Stimulated activated CD8-positive, alpha-beta memory T cell treated with anti-CD3 and anti-CD28 coated beads, Interleukin-7, amount 100 ng/mL, for 1 hour (primary cell): ENCODE measurements at regions not wholly inside any gene's neighbourhood (a gene's known extent, or its start where the extent isn't known, plus 50 kb on each side); places are given as distances from the start of the nearest gene placed in this dataset.
A peak's percentile ranks its signal among the peaks of the same experiment; 100 is the strongest.
"Not testable (repeated sequence)": the region's sequence is repeated elsewhere in the genome, so short reads cannot be mapped to it uniquely, and the experiment has no call there.

Source experiments
- DNase-seq, 2 donors: peaks; one replicate each; pipeline ENCODE4 v3.0.0-alpha.2; 2020; ENCODE audit warnings: low read depth in 2 of 2

- DNase-seq: no peak
Observed at GRCh38 chr6:97450087-97450486, 167.1 kb upstream of the MMS22L start.

- no peak for DNase-seq
Observed at GRCh38 chr6:97456070-97456469, 173.1 kb upstream of the MMS22L start.

- no peak for DNase-seq
Observed at GRCh38 chr6:97459535-97459934, 176.5 kb upstream of the MMS22L start.

GRCh38 chr6:97459986-97460385, 177.0 kb upstream of the MMS22L start:
- DNase-seq: no peak

GRCh38 chr6:97460394-97461080, 177.5 kb upstream of the MMS22L start:
- no peak for DNase-seq

GRCh38 chr6:97461218-97461617, 178.2 kb upstream of the MMS22L start:
- DNase-seq: no peak

- DNase-seq: no peak
Observed at GRCh38 chr6:97462031-97462430, 179.0 kb upstream of the MMS22L start.

GRCh38 chr6:97462938-97463598, 180.1 kb upstream of the MMS22L start:
- DNase-seq: no peak

GRCh38 chr6:97465877-97466561, 183.0 kb upstream of the MMS22L start:
- no peak for DNase-seq

- DNase-seq: no peak
Observed at GRCh38 chr6:97468981-97469380, 186.0 kb upstream of the MMS22L start.

- DNase-seq: no peak
Observed at GRCh38 chr6:97469451-97469850, 186.4 kb upstream of the MMS22L start.

GRCh38 chr6:97470322-97470721, 187.3 kb upstream of the MMS22L start:
- no peak for DNase-seq

GRCh38 chr6:97473979-97474378, 191.0 kb upstream of the MMS22L start:
- no peak for DNase-seq

- peak in 1 of 2 donors; percentile 25 for DNase-seq
Observed at GRCh38 chr6:97497713-97498331, 214.8 kb upstream of the MMS22L start.

- DNase-seq: no peak
Observed at GRCh38 chr6:97501853-97502252, 218.8 kb upstream of the MMS22L start.

GRCh38 chr6:97508646-97509045, 225.6 kb upstream of the MMS22L start:
- no peak for DNase-seq

GRCh38 chr6:97513260-97513659, 230.2 kb upstream of the MMS22L start:
- not testable (repeated sequence) for DNase-seq

- DNase-seq: no peak
Observed at GRCh38 chr6:97524811-97525210, 241.8 kb upstream of the MMS22L start.

GRCh38 chr6:97535800-97536199, 252.8 kb upstream of the MMS22L start:
- no peak for DNase-seq

GRCh38 chr6:97548354-97548753, 265.3 kb upstream of the MMS22L start:
- DNase-seq: no peak

GRCh38 chr6:97557355-97557754, 274.3 kb upstream of the MMS22L start:
- no peak for DNase-seq

GRCh38 chr6:97563529-97563928, 280.5 kb upstream of the MMS22L start:
- no peak for DNase-seq

GRCh38 chr6:97572943-97573342, 289.9 kb upstream of the MMS22L start:
- no peak for DNase-seq
